ENCODE measurements at regions not wholly inside any gene's neighbourhood (a gene's known extent, or its start where the extent isn't known, plus 50 kb on each side); places are given as distances from the start of the nearest gene placed in this dataset.

DNA sequence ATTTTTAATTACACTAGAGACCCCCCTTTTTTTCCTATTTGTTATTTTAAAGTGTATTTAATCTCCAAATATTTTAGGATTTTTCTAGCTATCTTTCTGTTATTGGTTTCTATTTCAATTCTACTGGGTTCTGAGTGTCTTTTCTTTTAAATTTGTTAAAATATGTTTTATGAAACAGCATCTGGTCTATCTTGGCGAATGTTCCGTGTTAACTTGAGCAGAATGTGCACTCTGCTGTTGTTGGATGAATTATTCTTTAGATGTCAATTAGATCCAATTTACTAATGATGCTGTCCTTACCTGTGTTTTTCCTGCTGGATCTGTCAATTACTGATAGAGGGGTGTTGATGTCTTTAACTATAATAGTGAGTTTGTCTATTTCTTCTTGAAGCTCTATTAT lies 462.0 kb upstream of the CNTN3 start:
- FAIRE-seq (no peak), DNase-seq (ENCODE audit: insufficient read length, low spot score) (no peak)
- TF ChIP-seq POLR2A (IDR thresholded peaks at IDR 0.05; ENCODE audit: low read depth, low read length): no peak

- DNase-seq (ENCODE audit: insufficient read length, low spot score) (no peak), FAIRE-seq (no peak)
- no peak for TF ChIP-seq POLR2A (IDR thresholded peaks at IDR 0.05; ENCODE audit: low read depth, low read length)
These were observed 463.8 kb upstream of the CNTN3 start for GRCh38 chr3:75078290-75078689.

DNA sequence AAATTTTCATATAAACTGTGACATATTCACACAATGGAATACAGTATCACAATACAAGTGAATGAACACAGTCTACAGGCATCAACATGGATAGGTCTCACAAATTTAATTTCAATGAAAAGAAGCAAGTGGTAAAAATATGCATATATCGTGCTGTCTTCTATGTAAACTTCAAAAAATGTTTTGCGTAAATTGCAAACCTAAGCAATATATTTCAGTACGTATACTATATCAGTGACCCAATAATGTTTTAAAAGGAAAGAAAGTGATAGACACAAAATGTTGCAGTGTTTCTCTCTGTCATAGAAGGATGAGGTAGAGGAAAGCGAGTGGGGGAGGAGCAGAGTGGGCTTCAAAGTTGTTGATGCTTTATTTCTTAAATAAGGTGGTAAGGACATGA lies 468.4 kb upstream of the CNTN3 start:
- no peak for FAIRE-seq
- TF ChIP-seq POLR2A (IDR thresholded peaks at IDR 0.05; ENCODE audit: low read depth, low read length): no peak
- DNase-seq (ENCODE audit: insufficient read length, low spot score): no peak

- DNase-seq (ENCODE audit: insufficient read length, low spot score) (no peak), FAIRE-seq (no peak)
- no peak for TF ChIP-seq POLR2A (IDR thresholded peaks at IDR 0.05; ENCODE audit: low read depth, low read length)
These were observed 475.4 kb upstream of the CNTN3 start for GRCh38 chr3:75089841-75090240.

- DNase-seq (ENCODE audit: insufficient read length, low spot score): no peak
- FAIRE-seq: no peak
- no peak for TF ChIP-seq POLR2A (IDR thresholded peaks at IDR 0.05; ENCODE audit: low read depth, low read length)
These were observed 487.1 kb upstream of the CNTN3 start for GRCh38 chr3:75101329-75102147.

- TF ChIP-seq POLR2A (IDR thresholded peaks at IDR 0.05; ENCODE audit: low read depth, low read length): no peak
- FAIRE-seq: no peak
- no peak for DNase-seq (ENCODE audit: insufficient read length, low spot score)
These were observed 496.3 kb upstream of the CNTN3 start for GRCh38 chr3:75110741-75111140.

DNA sequence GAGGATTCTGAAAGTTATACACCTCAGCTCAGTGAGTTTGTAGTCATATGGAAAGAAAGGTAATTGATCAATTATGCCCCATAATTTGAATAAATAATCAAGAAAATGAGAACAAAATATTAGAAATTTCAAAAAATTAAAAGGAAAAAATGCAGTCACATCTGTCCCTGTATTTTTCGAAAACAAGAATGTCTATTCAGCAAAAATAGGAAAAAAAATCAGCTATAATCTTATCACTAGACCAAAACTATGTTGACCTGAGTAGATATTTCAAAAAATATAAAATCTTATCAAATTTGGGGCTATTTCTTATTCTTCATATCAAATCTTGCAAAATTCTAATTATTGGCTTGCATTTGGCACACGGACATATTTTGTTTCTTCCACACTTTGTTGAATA lies 501.2 kb upstream of the CNTN3 start:
- TF ChIP-seq POLR2A (IDR thresholded peaks at IDR 0.05; ENCODE audit: low read depth, low read length): no peak
- DNase-seq (ENCODE audit: insufficient read length, low spot score) (no peak), FAIRE-seq (no peak)

DNA sequence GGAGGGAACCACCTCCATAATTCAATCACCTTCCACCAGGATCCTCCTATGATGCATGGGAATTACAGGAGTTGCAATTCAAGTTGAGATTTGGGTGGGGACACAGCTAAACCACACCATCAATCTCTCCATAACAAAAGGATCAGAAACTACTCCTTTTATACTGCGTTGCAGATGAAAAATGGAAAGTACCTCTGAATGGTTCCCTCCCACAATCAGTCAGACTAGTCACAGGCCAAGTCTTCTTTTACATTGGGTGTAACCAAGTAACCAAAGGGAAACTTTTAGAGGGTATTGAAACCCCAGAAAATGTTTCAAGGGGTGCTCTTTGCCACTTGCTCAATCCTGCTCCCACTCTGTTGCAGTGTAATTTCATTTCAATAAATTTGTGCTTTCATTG lies 504.3 kb upstream of the CNTN3 start:
- FAIRE-seq (no peak), DNase-seq (ENCODE audit: insufficient read length, low spot score) (no peak)
- no peak for TF ChIP-seq POLR2A (IDR thresholded peaks at IDR 0.05; ENCODE audit: low read depth, low read length)

DNA sequence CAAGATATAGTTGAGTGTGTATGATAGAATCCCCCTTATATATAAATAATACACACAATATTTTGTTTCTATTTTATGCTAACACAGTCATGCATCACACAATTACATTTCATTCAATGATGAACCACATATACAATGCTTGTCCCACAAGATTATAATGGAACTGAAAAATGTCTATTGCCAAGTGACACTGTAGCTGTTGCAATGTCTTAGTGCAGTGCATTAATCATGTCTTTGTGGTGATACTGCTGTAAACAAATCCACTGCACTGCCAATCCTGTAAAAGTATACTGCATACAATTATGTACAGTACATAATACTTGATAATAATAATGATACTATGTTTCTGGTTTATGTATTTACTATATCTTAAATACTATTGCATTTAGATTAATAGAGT lies 512.1 kb upstream of the CNTN3 start:
- FAIRE-seq (no peak), DNase-seq (ENCODE audit: insufficient read length, low spot score) (no peak)
- no peak for TF ChIP-seq POLR2A (IDR thresholded peaks at IDR 0.05; ENCODE audit: low read depth, low read length)

- TF ChIP-seq POLR2A (IDR thresholded peaks at IDR 0.05; ENCODE audit: low read depth, low read length): no peak
- FAIRE-seq: no peak
- DNase-seq (ENCODE audit: insufficient read length, low spot score): no peak
These were observed 514.6 kb upstream of the CNTN3 start for GRCh38 chr3:75129101-75129500.

DNA sequence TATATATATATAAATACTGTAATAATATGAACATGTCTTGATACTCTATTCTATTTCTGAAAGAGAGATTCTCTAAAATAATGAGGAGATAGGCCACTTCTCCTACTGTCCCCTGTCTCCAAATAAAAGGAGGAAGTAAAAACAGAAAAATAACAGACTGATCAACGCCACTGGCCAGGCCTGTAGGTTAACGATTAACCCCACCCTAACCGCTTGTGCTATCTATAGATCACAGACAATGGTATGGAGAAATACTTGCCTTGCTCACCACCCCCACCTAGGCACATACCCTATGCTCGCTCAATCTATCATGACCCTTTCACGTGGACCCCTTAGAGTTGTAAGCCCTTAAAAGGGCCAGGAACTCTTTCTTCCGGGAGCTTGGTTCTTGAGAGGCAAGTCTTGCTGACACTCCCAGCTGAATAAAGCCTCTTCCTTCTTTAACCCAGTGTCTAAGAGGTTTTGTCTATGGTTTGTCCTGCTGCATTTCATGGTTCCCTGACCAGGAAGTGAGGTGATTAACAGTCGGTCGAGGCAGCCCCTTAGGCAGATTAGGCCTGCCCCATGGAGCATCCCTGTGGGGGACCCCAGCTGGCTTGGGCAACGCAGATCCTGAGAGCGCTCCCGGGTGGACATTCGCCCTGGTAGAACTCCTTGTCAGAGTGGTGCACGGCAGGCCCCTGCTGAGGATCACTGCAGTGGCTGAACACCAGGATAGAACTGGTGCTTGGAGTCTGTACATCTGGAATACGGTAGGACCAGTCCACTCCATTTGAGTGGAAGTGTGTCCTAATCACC lies 521.8 kb upstream of the CNTN3 start:
- DNase-seq (ENCODE audit: insufficient read length, low spot score) (no peak), FAIRE-seq (no peak)
- TF ChIP-seq POLR2A (IDR thresholded peaks at IDR 0.05; ENCODE audit: low read depth, low read length): no peak

- FAIRE-seq (no peak), DNase-seq (ENCODE audit: insufficient read length, low spot score) (no peak)
- no peak for TF ChIP-seq POLR2A (IDR thresholded peaks at IDR 0.05; ENCODE audit: low read depth, low read length)
These were observed 523.9 kb upstream of the CNTN3 start for GRCh38 chr3:75138345-75138744.

DNA sequence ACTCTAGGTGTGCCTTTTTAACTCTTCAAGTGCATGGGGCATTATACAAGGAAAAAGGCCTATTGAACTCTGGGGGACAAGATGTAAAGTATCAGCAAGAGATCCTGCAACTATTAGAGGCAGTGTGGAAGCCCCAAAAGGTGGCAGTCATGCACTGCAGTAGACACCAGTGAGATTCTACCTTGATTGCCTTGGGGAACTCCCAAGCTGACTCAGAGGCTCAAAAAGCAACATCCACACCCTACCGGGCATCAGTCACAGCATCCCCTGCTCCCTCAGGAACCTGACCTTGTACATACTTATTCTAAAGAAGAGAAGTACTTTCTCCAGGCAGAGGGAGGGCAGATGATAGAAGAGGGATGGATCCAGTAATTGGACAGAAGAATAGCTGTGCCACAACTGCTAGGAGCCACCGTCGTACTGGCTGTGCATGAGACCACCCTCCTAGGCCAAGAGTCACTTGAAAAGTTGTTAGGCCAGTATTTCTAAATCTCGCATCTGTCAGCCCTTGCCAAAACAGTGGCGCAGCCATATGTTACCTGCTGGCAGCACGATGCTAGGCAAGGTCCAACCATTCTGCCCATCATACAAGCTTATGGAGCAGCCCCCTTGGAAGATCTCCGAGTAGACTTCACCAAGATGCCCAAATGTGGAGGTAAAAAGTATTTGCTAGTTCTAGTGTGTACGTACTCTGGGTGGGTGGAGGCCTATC lies 523.1 kb upstream of the FRG2C start:
- no peak for TF ChIP-seq POLR2A (IDR thresholded peaks at IDR 0.05; ENCODE audit: low read depth, low read length)
- DNase-seq (ENCODE audit: insufficient read length, low spot score) (no peak), FAIRE-seq (no peak)

- no peak for TF ChIP-seq POLR2A (IDR thresholded peaks at IDR 0.05; ENCODE audit: low read depth, low read length)
- FAIRE-seq: no peak
- DNase-seq (ENCODE audit: insufficient read length, low spot score): no peak
These were observed 519.7 kb upstream of the FRG2C start for GRCh38 chr3:75144406-75144805.
